A673 (cell line): ENCODE measurements at regions not wholly inside any gene's neighbourhood (a gene's known extent, or its start where the extent isn't known, plus 50 kb on each side); places are given as distances from the start of the nearest gene placed in this dataset.

Experiments used
- BruUV-seq: library from RNA; stranded (reverse); fragments of 400-500 nt; replicated peaks from 2 replicates; lab custom pipeline; 2021; lab: Mats Ljungman, UMichigan
- CTCF ChIA-PET: fragments of 300-600 bp; sonication (Branson Sonifier 250); formaldehyde crosslinking; loops from one replicate; lab custom pipeline; 2022; ENCODE audit warnings: antibody characterized with exemption; lab: Charles Lee
- POLR2A ChIA-PET: fragments of 300-600 bp; sonication (Branson Sonifier 250); formaldehyde crosslinking; loops from one replicate; lab custom pipeline; 2022; ENCODE audit warnings: antibody characterized with exemption; ENCODE audit not compliant: low non-redundant PET; lab: Charles Lee
- DNase-seq: peaks from one replicate; pipeline ENCODE4 v3.0.0-alpha.2; 2015; ENCODE audit warnings: low spot score
- H3K27ac ChIP-seq: fragments of 200-600 bp; sonication (generic); 2 replicates; pipeline ENCODE4 v1.5.1; 2016; ENCODE audit warnings: mixed run types, low read depth, mild to moderate bottlenecking, mixed read lengths, antibody characterized with exemption, low read length; ENCODE audit not compliant: poor library complexity, severe bottlenecking
- H3K27me3 ChIP-seq: fragments of 200-600 bp; sonication (generic); replicated peaks from 2 replicates; pipeline ENCODE4 v1.6.1; 2017; ENCODE audit warnings: mixed run types, low read depth, mild to moderate bottlenecking, mixed read lengths, antibody characterized with exemption, low read length; ENCODE audit not compliant: insufficient read depth, poor library complexity
- H3K36me3 ChIP-seq: fragments of 200-600 bp; sonication (generic); 2 replicates; pipeline ENCODE4 v1.6.1; 2016; ENCODE audit warnings: mixed run types, mild to moderate bottlenecking, mixed read lengths, antibody characterized with exemption, low read length; ENCODE audit not compliant: insufficient read depth, poor library complexity, severe bottlenecking
- H3K4me1 ChIP-seq: fragments of 200-600 bp; sonication (generic); 2 replicates; pipeline ENCODE4 v1.6.1; 2017; ENCODE audit warnings: mixed run types, mild to moderate bottlenecking, mixed read lengths, antibody characterized with exemption, low read length; ENCODE audit not compliant: insufficient read depth, poor library complexity, severe bottlenecking
- H3K4me3 ChIP-seq: fragments of 200-600 bp; sonication (generic); 2 replicates; pipeline ENCODE4 v1.5.1; 2016; ENCODE audit warnings: low read depth, mixed run types, mild to moderate bottlenecking, mixed read lengths, low read length; ENCODE audit not compliant: poor library complexity, severe bottlenecking
- H3K9me3 ChIP-seq: fragments of 200-600 bp; sonication (generic); 2 replicates; pipeline ENCODE4 v1.6.1; 2016; ENCODE audit warnings: mixed run types, low read depth, mild to moderate bottlenecking, mixed read lengths, antibody characterized with exemption, low read length; ENCODE audit not compliant: poor library complexity, severe bottlenecking
- CTCF ChIP-seq: fragments of 300-800, 200-600 bp; sonication (generic); conservative IDR thresholded peaks from 2 replicates; pipeline ENCODE4 v1.5.1; 2017; ENCODE audit warnings: low read depth, mild to moderate bottlenecking, antibody characterized with exemption, low read length, moderate library complexity, mixed read lengths
- EZH2 ChIP-seq: fragments of 200-600 bp; sonication (generic); IDR thresholded peaks from 2 replicates; pipeline ENCODE4 v1.6.1; 2017; ENCODE audit warnings: borderline replicate concordance, low read depth, mild to moderate bottlenecking, mixed read lengths, antibody characterized with exemption, low read length; ENCODE audit not compliant: poor library complexity, severe bottlenecking
- intact Hi-C: fragments of 100-400 bp; cut with micrococcal nuclease; formaldehyde crosslinking; loops from one replicate; pipeline ENCODE4 v1.10.0; 2022; ENCODE audit not compliant: unreplicated experiment

GRCh38 chrX:20727447-20727846 lies 460.7 kb upstream of the RPS6KA3 start:
- H3K4me3 ChIP-seq, result no peak overlapping the region
- TF ChIP-seq CTCF (no peak), EZH2 (no peak)
- intact Hi-C loops, result no loop called here
- no peaks in the 10 kb centered on the region for H3K4me1 ChIP-seq
- ChIA-PET POLR2A (no interaction called here), CTCF (no interaction called here)
- no peaks in the 10 kb centered on the region for H3K36me3 ChIP-seq
- no peak overlapping the region for H3K27ac ChIP-seq
- BruUV-seq, result no TSS peak
- no peak for DNase-seq
- no peaks in the 10 kb centered on the region for H3K27me3 ChIP-seq
- no peaks in the 10 kb centered on the region for H3K9me3 ChIP-seq

- POLR2A ChIA-PET, result no interaction called here
- no peak overlapping the region for H3K4me3 ChIP-seq
- CTCF ChIA-PET, result no interaction called here
- no peaks in the 10 kb centered on the region for H3K36me3 ChIP-seq
- no TSS peak for BruUV-seq
- intact Hi-C loops, result no loop called here
- DNase-seq, result no peak
- H3K4me1 ChIP-seq, result no peaks in the 10 kb centered on the region
- no peaks in the 10 kb centered on the region for H3K9me3 ChIP-seq
- TF ChIP-seq EZH2 (no peak), CTCF (no peak)
- no peaks in the 10 kb centered on the region for H3K27me3 ChIP-seq
- H3K27ac ChIP-seq, result no peak overlapping the region
These were observed 454.4 kb upstream of the RPS6KA3 start for GRCh38 chrX:20720954-20721626.

- CTCF ChIA-PET, result no interaction called here
- no TSS peak for BruUV-seq
- H3K4me3 ChIP-seq, result no peak overlapping the region
- H3K27me3 ChIP-seq, result no peaks in the 10 kb centered on the region
- POLR2A ChIA-PET, result no interaction called here
- TF ChIP-seq EZH2 (no peak), CTCF (no peak)
- H3K36me3 ChIP-seq, result no peaks in the 10 kb centered on the region
- H3K27ac ChIP-seq, result no peak overlapping the region
- no peaks in the 10 kb centered on the region for H3K4me1 ChIP-seq
- H3K9me3 ChIP-seq, result no peaks in the 10 kb centered on the region
- intact Hi-C loops, result no loop called here
- DNase-seq, result no peak
These were observed 452.1 kb upstream of the RPS6KA3 start for GRCh38 chrX:20718592-20719380.
